ENCODE measurements at regions not wholly inside any gene's neighbourhood (a gene's known extent, or its start where the extent isn't known, plus 50 kb on each side); places are given as distances from the start of the nearest gene placed in this dataset.

GRCh38 chr4:99720206-99720605 is 62.6 kb upstream of the C4orf54 start:
- no peak for DNase-seq (ENCODE audit: low read depth)
- in situ Hi-C loops (cut with HindIII; ENCODE audit: low pct_unique_long_range_greater_than_20kb, low sequenced_read_pairs): no loop called here

GRCh38 chr4:99716996-99717395 is 59.4 kb upstream of the C4orf54 start:
- DNase-seq (ENCODE audit: low read depth): peak; percentile 18
- in situ Hi-C loops (cut with HindIII; ENCODE audit: low pct_unique_long_range_greater_than_20kb, low sequenced_read_pairs): no loop called here

- in situ Hi-C loops (cut with HindIII; ENCODE audit: low pct_unique_long_range_greater_than_20kb, low sequenced_read_pairs): no loop called here
- no peak for DNase-seq (ENCODE audit: low read depth)
These were observed 57.7 kb upstream of the C4orf54 start for GRCh38 chr4:99715286-99715685.

GRCh38 chr4:99714179-99714578 is 56.6 kb upstream of the C4orf54 start:
- in situ Hi-C loops (cut with HindIII; ENCODE audit: low pct_unique_long_range_greater_than_20kb, low sequenced_read_pairs): no loop called here
- no peak for DNase-seq (ENCODE audit: low read depth)

GRCh38 chr4:99712530-99712929 is 54.9 kb upstream of the C4orf54 start:
- in situ Hi-C loops (cut with HindIII; ENCODE audit: low pct_unique_long_range_greater_than_20kb, low sequenced_read_pairs): no loop called here
- no peak for DNase-seq (ENCODE audit: low read depth)

GRCh38 chr4:99712099-99712498 is 54.5 kb upstream of the C4orf54 start:
- in situ Hi-C loops (cut with HindIII; ENCODE audit: low pct_unique_long_range_greater_than_20kb, low sequenced_read_pairs): no loop called here

GRCh38 chr4:99711657-99712056 is 54.0 kb upstream of the C4orf54 start:
- in situ Hi-C loops (cut with HindIII; ENCODE audit: low pct_unique_long_range_greater_than_20kb, low sequenced_read_pairs): no loop called here
- no peak for DNase-seq (ENCODE audit: low read depth)

More at GRCh38 chr4:99712099-99712498, 54.5 kb upstream of the C4orf54 start:
- DNase-seq (ENCODE audit: low read depth): no peak

- in situ Hi-C loops (cut with HindIII; ENCODE audit: low pct_unique_long_range_greater_than_20kb, low sequenced_read_pairs): no loop called here
- peak; percentile 22 for DNase-seq (ENCODE audit: low read depth)
These were observed 53.2 kb upstream of the C4orf54 start for GRCh38 chr4:99710681-99711345.

- DNase-seq (ENCODE audit: low read depth): no peak
- in situ Hi-C loops (cut with HindIII; ENCODE audit: low pct_unique_long_range_greater_than_20kb, low sequenced_read_pairs): no loop called here
These were observed 52.4 kb upstream of the C4orf54 start for GRCh38 chr4:99710020-99710419.

- no peak for DNase-seq (ENCODE audit: low read depth)
- in situ Hi-C loops (cut with HindIII; ENCODE audit: low pct_unique_long_range_greater_than_20kb, low sequenced_read_pairs): no loop called here
These were observed 50.9 kb upstream of the C4orf54 start for GRCh38 chr4:99708551-99708950.

All from Caki2 (cell line).